Cardiac fibroblast (primary cell): ENCODE measurements at regions not wholly inside any gene's neighbourhood (a gene's known extent, or its start where the extent isn't known, plus 50 kb on each side); places are given as distances from the start of the nearest gene placed in this dataset.

Experiments used
- DNase-seq, 2 donors: peaks; one replicate each; pipeline versions ENCODE4 v3.0.0 to v3.0.0-alpha.2; 2010; ENCODE audit warnings: low read depth in 2 of 2
- H3K4me3 ChIP-seq, 2 donors: replicated peaks in 1 of 2; 1 replicate in 1 of 2; 2 replicates in 1 of 2; pipeline ENCODE4 v1.5.1; 2011; ENCODE audit warnings: low read depth in 2 of 2, low read length in 2 of 2, mild to moderate bottlenecking in 2 of 2, moderate library complexity in 1 of 2
- CTCF ChIP-seq: IDR thresholded peaks from one replicate; pipeline ENCODE4 v1.5.1; 2011; ENCODE audit warnings: low read depth, mild to moderate bottlenecking, low read length, inconsistent platforms

- DNase-seq = no peak
- H3K4me3 ChIP-seq = no peak overlapping the region
- TF ChIP-seq CTCF = no peak
Measured at GRCh38 chr19:13670846-13671245, 93.5 kb upstream of the MRI1 start.

GRCh38 chr19:13669780-13670355, 94.5 kb upstream of the MRI1 start:
- no peak for DNase-seq
- no peak overlapping the region for H3K4me3 ChIP-seq
- no peak for TF ChIP-seq CTCF

GRCh38 chr19:13668964-13669363, 95.4 kb upstream of the MRI1 start:
- TF ChIP-seq CTCF = no peak
- DNase-seq = no peak
- no peak overlapping the region for H3K4me3 ChIP-seq

GRCh38 chr19:13666165-13666564, 98.2 kb upstream of the MRI1 start:
- TF ChIP-seq CTCF = no peak

GRCh38 chr19:13665125-13665905, 99.0 kb upstream of the MRI1 start:
- no peak for TF ChIP-seq CTCF
- no peak overlapping the region for H3K4me3 ChIP-seq
- DNase-seq = no peak

More at GRCh38 chr19:13666165-13666564, 98.2 kb upstream of the MRI1 start:
- H3K4me3 ChIP-seq = no peak overlapping the region
- DNase-seq = no peak

- no peak for TF ChIP-seq CTCF
- H3K4me3 ChIP-seq = no peak overlapping the region
- DNase-seq = no peak
Measured at GRCh38 chr19:13652810-13653590, 111.3 kb upstream of the MRI1 start.
